Ectodermal cell (in vitro differentiated cells): ENCODE measurements at regions not wholly inside any gene's neighbourhood (a gene's known extent, or its start where the extent isn't known, plus 50 kb on each side); places are given as distances from the start of the nearest gene placed in this dataset.

Experiments used
- H3K27ac ChIP-seq: 2 replicates; pipeline ENCODE4 v1.7.0; 2013; ENCODE audit warnings: mild to moderate bottlenecking, low read depth, low read length; ENCODE audit not compliant: insufficient read depth, poor library complexity, severe bottlenecking
- H3K27me3 ChIP-seq: 2 replicates; pipeline ENCODE4 v1.7.0; 2013; ENCODE audit warnings: mild to moderate bottlenecking, low read length; ENCODE audit not compliant: insufficient read depth, control insufficient read depth, poor library complexity, severe bottlenecking
- H3K36me3 ChIP-seq: one replicate; pipeline ENCODE4 v1.7.0; 2013; ENCODE audit warnings: low read length; ENCODE audit not compliant: control insufficient read depth, insufficient read depth
- H3K4me1 ChIP-seq: one replicate; pipeline ENCODE4 v1.7.0; 2013; ENCODE audit warnings: low read length; ENCODE audit not compliant: control insufficient read depth, insufficient read depth
- H3K4me3 ChIP-seq: 2 replicates; pipeline ENCODE4 v1.7.0; 2013; ENCODE audit warnings: low read depth, low read length, control low read depth; ENCODE audit not compliant: insufficient read depth
- H3K9me3 ChIP-seq: 2 replicates; pipeline ENCODE4 v1.7.0; 2013; ENCODE audit warnings: mild to moderate bottlenecking, low read length, moderate library complexity; ENCODE audit not compliant: control insufficient read depth
- WGBS, 2 experiments: methylation state at CpG; one replicate each; pipeline ENCODE4 v1.1.7; 2013; ENCODE audit warnings: missing lambda C conversion rate in 2 of 2; 5-methylcytosine and 5-hydroxymethylcytosine counted together

DNA sequence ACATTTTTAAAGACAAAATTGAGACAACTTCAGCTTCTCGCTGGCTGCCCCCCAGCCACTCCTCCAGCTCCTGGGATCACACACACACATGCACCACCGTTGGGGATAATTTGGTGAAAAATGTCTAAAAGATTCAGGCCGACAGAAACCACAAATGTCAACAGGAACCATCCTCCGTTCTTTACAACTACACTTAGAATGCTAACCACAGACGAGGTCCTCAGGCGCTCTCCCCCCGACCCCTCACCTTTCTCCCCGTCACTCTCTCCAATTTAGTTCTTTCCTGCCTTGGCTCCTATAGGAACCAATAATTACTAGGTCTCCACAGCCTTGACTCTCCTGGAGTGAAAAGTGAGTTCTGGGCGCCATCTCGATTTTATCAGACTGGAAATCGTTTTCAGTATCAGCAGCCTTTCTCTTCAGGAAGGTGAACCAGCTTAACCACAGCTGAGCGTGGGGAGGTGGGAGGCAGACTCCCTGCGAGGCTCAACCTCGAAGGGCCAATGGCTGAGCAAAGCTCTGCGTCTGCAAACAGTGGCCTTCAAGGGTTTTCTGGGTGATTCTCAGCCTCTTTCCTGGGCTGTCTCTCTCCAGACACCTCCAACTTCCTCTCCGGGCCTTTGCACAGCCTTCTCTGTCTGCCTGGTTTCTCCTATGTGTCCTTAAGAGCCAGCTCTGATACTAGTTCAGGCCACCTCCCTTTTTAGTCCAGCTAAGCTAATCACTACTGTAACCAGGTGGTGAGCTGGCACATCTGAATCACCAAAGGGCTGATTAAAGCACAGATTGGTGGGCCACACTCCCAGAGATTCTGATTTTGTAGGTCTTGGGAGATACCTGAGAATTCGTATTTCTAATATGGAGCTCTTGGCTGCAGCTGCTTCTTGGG lies 115.7 kb upstream of the COPS8 start:
- Histone ChIP-seq H3K4me1 (peaks cover 8% of the 10 kb centered on the region), H3K27me3 (no peaks in the 10 kb centered on the region), H3K4me3 (no peak overlapping the region), H3K9me3 (no peaks in the 10 kb centered on the region), H3K27ac (no peak overlapping the region), H3K36me3 (no peaks in the 10 kb centered on the region)
- WGBS, 2 experiments, result 95 to 96% methylated on average over 17 of the region's 17 CpGs

GRCh38 chr2:236970656-236971010 lies 115.1 kb upstream of the COPS8 start:
- no peak overlapping the region for H3K27ac ChIP-seq
- no peaks in the 10 kb centered on the region for H3K9me3 ChIP-seq
- WGBS, 2 experiments, result 88 to 92% methylated on average over 3 of the region's 3 CpGs
- no peaks in the 10 kb centered on the region for H3K27me3 ChIP-seq
- H3K36me3 ChIP-seq, result no peaks in the 10 kb centered on the region
- H3K4me1 ChIP-seq, result peaks cover 8% of the 10 kb centered on the region
- no peak overlapping the region for H3K4me3 ChIP-seq

DNA sequence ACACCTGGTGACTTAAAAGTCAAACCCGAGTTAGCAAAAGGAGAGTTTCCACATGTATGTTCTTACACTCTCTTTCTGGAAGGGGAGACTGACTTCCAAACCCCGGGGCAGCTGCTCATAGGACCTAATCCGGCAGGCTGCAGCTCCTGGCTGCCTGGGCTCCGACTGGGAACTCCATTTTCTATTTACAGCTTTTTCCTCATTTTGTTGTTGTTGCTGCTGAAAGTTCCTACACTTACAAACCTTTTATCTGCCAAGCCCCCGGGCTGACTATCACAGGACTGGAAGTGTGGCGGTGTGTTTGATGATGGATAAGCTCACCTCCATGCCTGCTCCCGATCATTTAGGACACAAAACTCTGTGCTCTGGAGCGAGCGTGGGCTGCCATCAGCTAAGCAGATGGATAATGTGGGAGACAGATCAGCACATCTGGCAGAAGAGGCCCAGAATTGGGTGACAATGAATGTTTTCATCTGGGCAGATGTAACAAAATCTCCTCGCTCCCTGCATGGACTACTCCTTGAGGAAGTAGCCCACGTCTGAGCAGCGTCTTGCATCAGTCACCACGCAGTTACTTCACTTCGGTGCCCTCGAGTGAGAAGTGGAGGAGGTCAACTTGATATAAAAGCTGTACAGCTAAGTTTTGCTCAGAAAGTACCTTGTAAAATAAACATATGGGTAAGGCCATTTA lies 114.4 kb upstream of the COPS8 start:
- Histone ChIP-seq H3K27ac (no peak overlapping the region), H3K4me3 (no peak overlapping the region), H3K36me3 (no peaks in the 10 kb centered on the region), H3K27me3 (no peaks in the 10 kb centered on the region), H3K9me3 (no peaks in the 10 kb centered on the region), H3K4me1 (peaks cover 8% of the 10 kb centered on the region)
- 93 to 94% methylated on average over 15 of the region's 15 CpGs for whole genome bisulfite sequencing, 2 experiments

DNA sequence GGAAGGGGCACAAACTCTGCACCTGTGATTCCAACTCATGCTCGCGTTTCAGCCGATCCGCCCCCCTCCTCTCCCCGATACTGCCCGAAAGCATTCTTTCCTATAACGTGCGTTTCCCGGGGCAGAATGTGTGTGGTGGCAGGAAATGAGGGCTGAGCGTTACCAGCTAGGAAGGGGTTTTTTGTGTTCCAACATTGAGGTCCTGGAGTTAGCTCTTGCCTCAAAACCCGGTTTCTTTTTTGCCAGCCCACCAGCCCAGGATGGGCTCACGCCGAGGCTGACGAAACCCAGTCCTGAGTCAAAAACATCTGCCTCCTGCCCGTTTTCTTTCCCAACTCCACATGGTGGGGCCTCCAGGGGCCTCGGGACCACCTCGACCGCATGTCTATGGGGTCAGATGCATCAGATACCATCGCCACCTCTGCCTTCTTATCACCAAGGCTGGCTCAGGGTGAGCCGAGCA lies 113.7 kb upstream of the COPS8 start:
- Histone ChIP-seq H3K36me3 (no peaks in the 10 kb centered on the region), H3K9me3 (no peaks in the 10 kb centered on the region), H3K4me1 (peaks cover 15% of the 10 kb centered on the region), H3K27me3 (no peaks in the 10 kb centered on the region), H3K4me3 (no peak overlapping the region), H3K27ac (no peak overlapping the region)
- WGBS, 2 experiments, result 91 to 92% methylated on average over 19 to 20 of the region's 20 CpGs

- Histone ChIP-seq H3K4me1 (peaks cover 16% of the 10 kb centered on the region), H3K36me3 (no peaks in the 10 kb centered on the region), H3K9me3 (no peaks in the 10 kb centered on the region), H3K27ac (no peak overlapping the region), H3K27me3 (no peaks in the 10 kb centered on the region), H3K4me3 (no peak overlapping the region)
- WGBS, 2 experiments, result 68 to 69% methylated on average over 11 of the region's 11 CpGs
These were observed 113.0 kb upstream of the COPS8 start for GRCh38 chr2:236972491-236973342.

GRCh38 chr2:236973343-236973980 lies 112.2 kb upstream of the COPS8 start:
- Histone ChIP-seq H3K9me3 (no peaks in the 10 kb centered on the region), H3K27ac (no peak overlapping the region), H3K27me3 (no peaks in the 10 kb centered on the region), H3K4me3 (no peak overlapping the region), H3K36me3 (no peaks in the 10 kb centered on the region), H3K4me1 (peaks cover 16% of the 10 kb centered on the region)
- WGBS, 2 experiments, result 86 to 90% methylated on average over 7 of the region's 7 CpGs

DNA sequence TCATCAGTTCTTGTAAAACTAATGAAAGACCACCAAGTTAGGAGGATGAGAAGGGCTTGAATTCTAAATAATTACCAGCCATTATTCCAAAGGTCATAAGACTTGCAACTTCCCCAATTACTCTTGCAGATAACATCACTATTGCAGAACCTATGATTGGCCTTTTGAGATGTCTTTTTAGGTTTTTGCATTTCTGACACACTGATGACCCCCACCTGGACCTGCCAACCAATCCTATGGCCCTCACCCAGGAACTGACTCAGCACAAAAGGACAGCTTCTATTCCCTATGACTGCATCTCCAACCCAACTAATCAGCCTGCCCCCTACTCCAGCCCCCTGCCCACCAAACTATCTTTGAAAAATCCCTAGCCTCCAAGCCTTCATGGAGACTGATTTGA lies 111.5 kb upstream of the COPS8 start:
- no peaks in the 10 kb centered on the region for H3K9me3 ChIP-seq
- no peak overlapping the region for H3K4me3 ChIP-seq
- H3K27me3 ChIP-seq, result no peaks in the 10 kb centered on the region
- no peak overlapping the region for H3K27ac ChIP-seq
- no peaks in the 10 kb centered on the region for H3K36me3 ChIP-seq
- H3K4me1 ChIP-seq, result peaks cover 16% of the 10 kb centered on the region

DNA sequence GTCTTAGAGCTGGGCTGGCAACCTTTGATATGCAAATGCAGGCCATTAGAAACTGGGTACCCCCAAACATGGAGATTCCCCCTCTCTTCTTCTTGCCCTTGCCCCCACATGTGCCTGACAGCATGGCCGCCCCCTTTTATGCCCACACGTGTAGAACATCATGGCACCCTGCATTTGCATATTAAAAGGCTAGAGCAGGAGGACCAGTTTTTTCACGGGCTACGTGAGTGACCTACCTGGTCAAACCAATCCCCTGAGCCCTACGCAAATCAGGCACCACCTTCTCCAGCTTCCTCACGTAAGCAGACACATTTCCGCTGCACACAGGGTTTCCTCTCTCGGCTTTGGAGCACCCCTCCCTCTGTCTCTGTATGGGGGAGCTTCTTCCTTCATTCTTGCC lies 110.9 kb upstream of the COPS8 start:
- Histone ChIP-seq H3K27ac (no peak overlapping the region), H3K36me3 (no peaks in the 10 kb centered on the region)
- WGBS, 2 experiments, result 86 to 92% methylated on average over 8 of the region's 8 CpGs

GRCh38 chr2:236975766-236976165 lies 109.9 kb upstream of the COPS8 start:
- H3K27me3 ChIP-seq, result no peaks in the 10 kb centered on the region
- H3K27ac ChIP-seq, result no peak overlapping the region
- no peaks in the 10 kb centered on the region for H3K36me3 ChIP-seq
- no peaks in the 10 kb centered on the region for H3K9me3 ChIP-seq
- peaks cover 16% of the 10 kb centered on the region for H3K4me1 ChIP-seq
- 91 to 96% methylated on average over 4 to 5 of the region's 5 CpGs for WGBS, 2 experiments
- no peak overlapping the region for H3K4me3 ChIP-seq

More for the DNA sequence above, 110.9 kb upstream of the COPS8 start:
- H3K9me3 ChIP-seq, result no peaks in the 10 kb centered on the region
- H3K27me3 ChIP-seq, result no peaks in the 10 kb centered on the region
- H3K4me1 ChIP-seq, result peaks cover 16% of the 10 kb centered on the region
- H3K4me3 ChIP-seq, result no peak overlapping the region
